ENCODE measurements at regions not wholly inside any gene's neighbourhood (a gene's known extent, or its start where the extent isn't known, plus 50 kb on each side); places are given as distances from the start of the nearest gene placed in this dataset.
A peak's percentile ranks its signal among the peaks of the same experiment; 100 is the strongest.

DNA sequence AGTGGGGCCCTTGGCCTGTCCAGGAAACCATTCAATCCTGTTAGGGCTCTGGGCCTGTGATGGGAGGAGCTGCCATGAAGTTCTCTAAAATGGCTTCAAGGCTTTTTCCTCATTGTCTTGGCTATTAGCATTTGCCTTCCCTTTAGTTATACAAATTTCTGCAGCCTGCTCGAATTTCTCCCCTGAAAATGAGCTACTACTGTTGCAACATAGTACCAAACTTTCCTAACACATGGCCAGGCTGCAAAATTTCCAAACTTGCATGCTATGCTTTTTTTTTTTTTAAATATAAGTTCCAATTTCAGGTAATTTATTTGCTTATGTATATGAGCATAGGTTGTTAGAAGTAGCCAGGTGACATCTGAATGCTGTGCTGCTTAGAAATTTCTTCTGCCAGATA, 560.8 kb upstream of the TBL1XR1 start:
- Histone ChIP-seq H3K36me3 (ENCODE audit: insufficient read depth, low read length) (no peaks in the 10 kb centered on the region), H3K9me3 (ENCODE audit: insufficient read depth, low read depth, low read length) (peaks cover 8% of the 10 kb centered on the region; the same call in 1 of the 2 replicates), H3F3A (ENCODE audit: low read depth) (no peaks in the 10 kb centered on the region), H3K4me1 (ENCODE audit: insufficient read depth, low read length, poor library complexity, severe bottlenecking) (peaks cover 20% of the 10 kb centered on the region), H3K4me3 (ENCODE audit: low read length, poor library complexity, severe bottlenecking) (no peak overlapping the region), H3K9me2 (replicated peaks; ENCODE audit: low read depth, low read length) (no peaks in the 10 kb centered on the region), H2AFZ (ENCODE audit: low read length) (no peak overlapping the region), H3K4me2 (ENCODE audit: low read depth, low read length, poor library complexity, severe bottlenecking) (no peak overlapping the region), H4K20me1 (ENCODE audit: insufficient read depth, low read length, poor library complexity, severe bottlenecking) (no peaks in the 10 kb centered on the region), H3K9ac (ENCODE audit: low read depth, low read length, poor library complexity, severe bottlenecking) (no peak overlapping the region), H3K27me3 (ENCODE audit: insufficient read depth, low read length, poor library complexity, severe bottlenecking) (no peaks in the 10 kb centered on the region), H3K79me2 (ENCODE audit: insufficient read depth, low read length) (no peaks in the 10 kb centered on the region)
- TF ChIP-seq EZH2phosphoT487 (IDR thresholded peaks at IDR 0.05; ENCODE audit: borderline replicate concordance), result no peak
- no peak for TF ChIP-seq CTCF (conservative IDR thresholded peaks at IDR 0.05; ENCODE audit: low read length)

DNA sequence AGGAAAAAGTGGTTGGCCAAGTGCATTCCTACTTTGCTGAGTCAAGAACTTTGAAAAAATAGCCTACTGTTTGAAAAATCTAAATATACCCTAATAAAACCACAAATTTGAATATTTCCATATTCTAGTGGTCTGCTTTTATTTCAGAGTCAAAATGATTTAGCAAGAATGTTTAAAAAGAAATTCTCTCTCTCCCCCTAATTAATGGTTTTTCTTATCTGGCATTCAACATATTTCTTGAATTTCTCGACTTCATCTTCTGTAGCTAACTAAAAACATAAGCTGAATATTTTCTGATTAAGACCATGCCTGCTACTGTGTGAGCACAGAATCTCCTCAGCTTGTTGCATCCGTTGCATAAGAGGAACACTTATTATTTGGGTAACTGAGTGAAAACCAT, 563.5 kb upstream of the TBL1XR1 start:
- Histone ChIP-seq H3K36me3 (ENCODE audit: insufficient read depth, low read length) (no peaks in the 10 kb centered on the region), H4K20me1 (ENCODE audit: insufficient read depth, low read length, poor library complexity, severe bottlenecking) (no peaks in the 10 kb centered on the region), H2AFZ (ENCODE audit: low read length) (0 out of 2 replicates have a peak overlapping the region, but pooled peaks have one; percentile 9), H3K9me3 (ENCODE audit: insufficient read depth, low read depth, low read length) (peaks cover 8% of the 10 kb centered on the region; the same call in 1 of the 2 replicates), H3K4me1 (ENCODE audit: insufficient read depth, low read length, poor library complexity, severe bottlenecking) (peaks cover 19% of the 10 kb centered on the region), H3K4me2 (ENCODE audit: low read depth, low read length, poor library complexity, severe bottlenecking) (no peak overlapping the region), H3K27me3 (ENCODE audit: insufficient read depth, low read length, poor library complexity, severe bottlenecking) (no peaks in the 10 kb centered on the region), H3K9ac (ENCODE audit: low read depth, low read length, poor library complexity, severe bottlenecking) (no peak overlapping the region), H3K79me2 (ENCODE audit: insufficient read depth, low read length) (no peaks in the 10 kb centered on the region), H3K9me2 (replicated peaks; ENCODE audit: low read depth, low read length) (no peaks in the 10 kb centered on the region), H3F3A (ENCODE audit: low read depth) (no peaks in the 10 kb centered on the region), H3K4me3 (ENCODE audit: low read length, poor library complexity, severe bottlenecking) (no peak overlapping the region)
- TF ChIP-seq EZH2phosphoT487 (IDR thresholded peaks at IDR 0.05; ENCODE audit: borderline replicate concordance) (no peak), CTCF (conservative IDR thresholded peaks at IDR 0.05; ENCODE audit: low read length) (no peak)

DNA sequence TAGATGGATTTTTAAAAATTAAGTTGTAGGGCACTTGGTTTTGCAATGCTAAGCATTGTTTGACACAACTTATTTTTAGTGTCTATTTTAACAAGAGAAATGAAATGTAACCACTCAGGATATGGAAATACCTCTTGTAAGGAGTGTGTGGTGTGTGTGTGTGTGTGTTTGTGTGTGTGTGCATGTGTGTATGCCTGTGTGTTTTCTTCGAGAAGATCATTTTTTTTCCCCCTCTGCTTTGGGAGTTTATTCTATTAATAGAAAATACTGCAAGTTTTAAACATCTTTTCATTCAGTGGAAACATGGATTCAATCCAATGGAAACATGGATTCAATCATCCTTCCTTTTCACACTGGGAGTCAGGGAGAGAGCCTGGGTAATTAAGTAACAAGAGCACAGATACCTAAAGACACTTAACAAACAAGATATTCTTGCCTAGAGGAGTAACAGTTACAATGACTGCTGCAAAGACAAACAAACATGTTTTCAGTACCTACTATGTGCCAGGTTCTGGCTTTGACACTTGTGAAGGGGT, 567.2 kb upstream of the TBL1XR1 start:
- Histone ChIP-seq H3F3A (ENCODE audit: low read depth) (no peaks in the 10 kb centered on the region), H4K20me1 (ENCODE audit: insufficient read depth, low read length, poor library complexity, severe bottlenecking) (no peaks in the 10 kb centered on the region), H3K27me3 (ENCODE audit: insufficient read depth, low read length, poor library complexity, severe bottlenecking) (no peaks in the 10 kb centered on the region), H3K9me2 (replicated peaks; ENCODE audit: low read depth, low read length) (no peaks in the 10 kb centered on the region), H3K79me2 (ENCODE audit: insufficient read depth, low read length) (no peaks in the 10 kb centered on the region), H2AFZ (ENCODE audit: low read length) (no peak overlapping the region), H3K9ac (ENCODE audit: low read depth, low read length, poor library complexity, severe bottlenecking) (no peak overlapping the region), H3K4me1 (ENCODE audit: insufficient read depth, low read length, poor library complexity, severe bottlenecking) (peaks cover 27% of the 10 kb centered on the region), H3K36me3 (ENCODE audit: insufficient read depth, low read length) (no peaks in the 10 kb centered on the region), H3K4me3 (ENCODE audit: low read length, poor library complexity, severe bottlenecking) (no peak overlapping the region), H3K4me2 (ENCODE audit: low read depth, low read length, poor library complexity, severe bottlenecking) (no peak overlapping the region), H3K9me3 (ENCODE audit: insufficient read depth, low read depth, low read length) (0 out of 2 replicates have a peak, but pooled peaks cover 8% of the 10 kb centered on the region)
- no peak for TF ChIP-seq CTCF (conservative IDR thresholded peaks at IDR 0.05; ENCODE audit: low read length)

All from Loucy (cell line).